LNCaP clone FGC (cell line): ENCODE measurements at regions not wholly inside any gene's neighbourhood (a gene's known extent, or its start where the extent isn't known, plus 50 kb on each side); places are given as distances from the start of the nearest gene placed in this dataset.
A peak's percentile ranks its signal among the peaks of the same experiment; 100 is the strongest.

Source experiments
- DNase-seq: peaks from one replicate; pipeline ENCODE4 v3.0.0-alpha.2; 2011; ENCODE audit warnings: low read depth
- H3K4me3 ChIP-seq: 2 replicates; pipeline ENCODE4 v1.5.1; 2011; ENCODE audit warnings: mild to moderate bottlenecking, low read depth, low read length, control low read depth
- TF ChIP-seq, protein P1 (sequence below): IDR thresholded peaks from 2 replicates; pipeline ENCODE4 v1.5.1; 2012; ENCODE audit warnings: mild to moderate bottlenecking; ENCODE audit not compliant: control insufficient read depth, insufficient read depth; ENCODE audit errors: extremely low read depth

DNA sequence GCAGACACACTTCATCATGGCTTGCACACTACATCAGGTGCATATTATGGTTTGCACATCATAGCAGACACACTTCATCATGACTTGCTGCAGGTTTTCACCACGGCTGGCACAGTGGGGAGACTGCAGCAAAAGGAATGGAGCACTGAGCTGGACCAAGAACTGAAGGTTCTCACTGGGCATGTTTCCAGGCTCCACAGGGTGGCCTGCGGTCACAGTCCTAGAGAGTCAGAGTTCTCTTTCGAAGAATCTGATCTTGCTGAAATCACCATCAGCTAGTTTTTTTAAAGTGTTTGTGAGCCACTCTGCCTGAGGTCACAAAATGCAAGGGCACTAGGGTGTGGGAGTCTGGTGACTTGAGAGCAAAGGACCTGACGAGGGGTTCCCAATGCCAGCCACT, 140.4 kb upstream of the NPY start:
- TF ChIP-seq, protein P1, sequence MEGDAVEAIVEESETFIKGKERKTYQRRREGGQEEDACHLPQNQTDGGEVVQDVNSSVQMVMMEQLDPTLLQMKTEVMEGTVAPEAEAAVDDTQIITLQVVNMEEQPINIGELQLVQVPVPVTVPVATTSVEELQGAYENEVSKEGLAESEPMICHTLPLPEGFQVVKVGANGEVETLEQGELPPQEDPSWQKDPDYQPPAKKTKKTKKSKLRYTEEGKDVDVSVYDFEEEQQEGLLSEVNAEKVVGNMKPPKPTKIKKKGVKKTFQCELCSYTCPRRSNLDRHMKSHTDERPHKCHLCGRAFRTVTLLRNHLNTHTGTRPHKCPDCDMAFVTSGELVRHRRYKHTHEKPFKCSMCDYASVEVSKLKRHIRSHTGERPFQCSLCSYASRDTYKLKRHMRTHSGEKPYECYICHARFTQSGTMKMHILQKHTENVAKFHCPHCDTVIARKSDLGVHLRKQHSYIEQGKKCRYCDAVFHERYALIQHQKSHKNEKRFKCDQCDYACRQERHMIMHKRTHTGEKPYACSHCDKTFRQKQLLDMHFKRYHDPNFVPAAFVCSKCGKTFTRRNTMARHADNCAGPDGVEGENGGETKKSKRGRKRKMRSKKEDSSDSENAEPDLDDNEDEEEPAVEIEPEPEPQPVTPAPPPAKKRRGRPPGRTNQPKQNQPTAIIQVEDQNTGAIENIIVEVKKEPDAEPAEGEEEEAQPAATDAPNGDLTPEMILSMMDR = no peak
- DNase-seq = no peak
- H3K4me3 ChIP-seq = no peak overlapping the region

DNA sequence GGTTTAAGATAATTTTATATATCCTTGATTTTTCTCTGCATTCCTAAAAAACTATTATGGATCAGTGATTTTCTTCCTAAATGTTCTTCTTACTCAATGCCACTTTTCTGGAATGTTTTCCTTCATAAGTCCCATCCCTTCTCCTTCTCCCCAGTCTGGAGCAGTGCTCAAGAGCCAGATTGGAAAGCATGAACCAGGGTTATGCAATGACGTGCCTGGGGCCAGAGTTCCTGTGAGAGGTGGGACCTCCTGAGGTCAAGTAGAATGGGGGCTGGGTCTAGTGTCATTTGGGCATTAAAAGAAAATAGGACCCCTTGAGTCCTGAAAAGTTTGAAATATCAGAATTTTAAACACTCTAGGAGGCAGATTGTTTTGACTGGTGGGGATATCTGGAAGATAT, 132.0 kb upstream of the NPY start:
- H3K4me3 ChIP-seq = no peak overlapping the region
- TF ChIP-seq, protein P1 = no peak
- no peak for DNase-seq

DNA sequence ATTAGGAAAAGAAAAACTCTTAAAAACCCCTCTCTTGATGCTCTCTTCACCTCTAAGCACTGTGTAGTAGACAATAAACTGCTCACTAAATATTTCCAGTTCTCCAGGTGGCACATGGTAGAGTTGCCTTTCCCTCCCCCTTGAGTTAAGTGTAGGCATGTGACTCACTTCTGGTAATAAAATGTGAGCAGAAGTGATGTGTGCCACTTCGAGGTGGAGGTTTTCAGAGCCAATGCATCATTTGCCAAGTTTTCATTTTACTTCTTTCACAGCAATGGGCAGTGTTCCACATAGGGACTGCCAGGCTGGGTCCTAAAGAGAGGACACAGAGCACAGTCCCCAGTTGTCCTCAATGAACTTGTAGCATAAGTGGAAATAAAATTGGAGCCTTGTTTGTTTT, 131.6 kb upstream of the NPY start:
- TF ChIP-seq, protein P1 = no peak
- DNase-seq = peak; percentile 71
- H3K4me3 ChIP-seq = no peak overlapping the region

DNA sequence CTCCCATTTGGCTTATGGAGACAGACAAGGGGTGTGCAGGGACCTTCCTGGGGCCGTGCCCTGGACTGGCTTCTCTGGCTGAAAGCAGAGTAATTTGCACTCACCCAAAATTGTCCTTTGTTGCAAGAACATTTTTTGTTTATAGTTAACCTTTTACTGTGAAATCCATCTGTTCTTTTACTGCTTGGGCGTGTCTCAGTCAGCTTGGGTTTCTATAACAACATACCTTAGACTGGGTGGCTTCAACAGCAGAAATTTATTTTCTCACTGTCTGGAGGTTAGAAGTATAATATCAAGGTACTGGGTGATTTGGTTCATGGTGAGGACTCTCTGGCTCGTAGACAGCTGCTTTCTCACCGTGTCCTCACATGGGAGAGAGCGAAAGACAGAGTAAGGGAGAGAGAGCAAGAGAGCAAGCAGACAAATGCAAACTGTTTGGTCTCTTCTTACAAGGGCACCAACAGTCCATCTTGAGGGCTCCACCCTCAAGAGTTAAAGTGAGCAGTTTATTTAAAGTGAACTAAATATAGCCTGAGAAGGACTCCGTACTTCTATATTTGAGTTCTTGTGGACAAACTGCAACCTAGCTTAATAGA, 131.0 kb upstream of the NPY start:
- TF ChIP-seq, protein P1 = no peak
- DNase-seq = no peak
- H3K4me3 ChIP-seq = no peak overlapping the region

DNA sequence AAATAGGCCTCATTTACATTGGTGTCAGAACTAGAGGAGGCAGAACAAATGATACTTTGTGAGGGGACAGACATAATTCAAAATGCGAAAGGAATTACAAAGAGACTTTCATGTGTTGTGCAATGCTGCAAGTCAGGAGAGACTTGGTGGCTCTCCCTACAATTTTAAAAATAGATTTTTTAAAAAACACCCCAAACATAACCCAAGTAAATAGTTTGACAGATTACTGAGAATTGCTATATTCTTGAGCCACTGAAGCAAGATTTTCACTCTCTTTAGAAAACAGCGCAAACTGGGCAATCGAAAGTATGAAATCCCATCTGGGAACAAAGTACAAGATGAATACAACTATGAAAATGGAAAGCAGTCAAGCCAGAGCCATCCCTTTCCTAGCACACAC, 126.3 kb upstream of the NPY start:
- TF ChIP-seq, protein P1 = no peak
- no peak for DNase-seq

DNA sequence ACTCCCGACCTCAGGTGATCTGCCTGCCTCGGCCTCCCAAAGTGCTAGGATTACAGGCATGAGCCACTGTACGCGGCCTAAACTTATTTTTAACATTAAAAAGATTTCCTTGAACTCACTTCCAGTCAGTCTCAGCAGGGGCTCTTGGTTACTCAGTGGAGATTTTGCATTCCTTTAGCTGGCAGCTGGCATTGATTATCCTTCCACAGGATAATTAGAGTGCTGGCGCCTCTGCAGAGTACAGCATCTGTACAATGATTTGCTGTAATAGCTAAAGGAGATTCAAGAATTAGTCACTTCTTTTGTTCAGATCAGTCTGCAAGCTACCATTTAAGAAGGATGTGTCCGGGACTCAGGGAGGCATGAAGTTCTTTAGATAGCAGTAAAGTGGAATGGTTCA, 125.0 kb upstream of the NPY start:
- TF ChIP-seq, protein P1 = no peak
- no peak overlapping the region for H3K4me3 ChIP-seq
- no peak for DNase-seq

More for the DNA sequence above, 126.3 kb upstream of the NPY start:
- H3K4me3 ChIP-seq = no peak overlapping the region

DNA sequence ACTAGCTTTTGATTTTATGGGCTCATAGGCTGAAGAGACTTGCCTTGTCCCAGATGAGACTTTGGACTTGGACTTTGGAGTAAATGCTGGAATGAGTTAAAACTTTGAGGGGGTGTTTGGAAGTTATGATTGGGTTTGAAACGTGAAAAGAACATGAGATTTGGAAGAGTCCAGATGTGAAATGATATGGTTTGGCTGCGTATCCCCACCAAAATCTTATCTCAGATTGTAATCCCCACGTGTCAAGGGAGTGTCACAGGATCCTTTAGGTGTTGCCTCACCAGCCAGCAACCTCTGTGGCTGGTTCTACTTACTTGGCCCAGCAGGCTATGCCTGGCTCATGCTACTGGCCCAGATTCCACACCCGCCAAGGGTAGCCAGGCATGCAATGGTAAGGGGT, 119.6 kb upstream of the NPY start:
- no peak for DNase-seq
- TF ChIP-seq, protein P1 = no peak
- no peak overlapping the region for H3K4me3 ChIP-seq
